Effector memory CD8-positive, alpha-beta T cell (primary cell): ENCODE measurements at regions not wholly inside any gene's neighbourhood (a gene's known extent, or its start where the extent isn't known, plus 50 kb on each side); places are given as distances from the start of the nearest gene placed in this dataset.

ENCODE experiments used
- ATAC-seq: fragments of 150-1000 bp; cut with Tn5 transposase; replicated peaks from 2 replicates; pipeline ENCODE4 v1.10.0; 2021; ENCODE audit warnings: mild to moderate bottlenecking, moderate library complexity
- DNase-seq, 3 experiments: peaks; one replicate each; pipeline ENCODE4 v3.0.0; 2021
- H3K27ac Mint-ChIP-seq, 2 donors: one replicate each; pipeline ENCODE4 v1.8.0; 2022; ENCODE audit warnings: mild to moderate bottlenecking in 2 of 2, mixed read lengths in 2 of 2, moderate library complexity in 2 of 2
- H3K27me3 Mint-ChIP-seq, 2 donors: one replicate each; pipeline ENCODE4 v1.8.0; 2022; ENCODE audit warnings: mixed read lengths in 2 of 2
- H3K36me3 Mint-ChIP-seq: one replicate; pipeline ENCODE4 v1.8.0; 2022; ENCODE audit warnings: mild to moderate bottlenecking, moderate library complexity, mixed read lengths; ENCODE audit not compliant: insufficient read depth
- H3K4me1 Mint-ChIP-seq, 2 donors: one replicate each; pipeline ENCODE4 v1.8.0; 2022; ENCODE audit warnings: low read depth in 2 of 2, mixed read lengths in 2 of 2
- H3K4me3 Mint-ChIP-seq, 2 donors: one replicate each; pipeline ENCODE4 v1.8.0; 2022; ENCODE audit warnings: mild to moderate bottlenecking in 2 of 2, mixed read lengths in 2 of 2, moderate library complexity in 2 of 2
- H3K9me3 Mint-ChIP-seq, 2 donors: one replicate each; pipeline ENCODE4 v1.8.0; 2022; ENCODE audit warnings: mixed read lengths in 2 of 2

DNA sequence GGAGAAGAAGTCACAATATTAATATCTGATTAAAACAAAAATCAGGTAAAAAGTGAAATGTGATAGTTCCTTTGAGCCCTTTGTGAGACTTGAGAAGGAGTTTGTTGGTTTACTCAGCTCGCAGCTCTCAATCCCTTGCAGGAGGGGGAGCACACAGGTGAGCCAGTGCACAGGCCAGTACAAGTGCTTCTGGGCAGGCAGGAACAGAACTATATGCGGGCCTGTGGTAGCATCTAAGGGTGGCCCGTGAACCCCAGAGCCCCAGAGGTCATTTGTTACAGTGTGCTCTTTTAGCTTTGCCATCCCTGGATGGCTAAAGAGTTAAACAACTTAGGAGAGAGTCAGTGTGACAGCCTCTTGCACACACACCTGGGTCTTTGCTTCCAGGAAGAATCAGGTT, 215.3 kb upstream of the EDIL3 start:
- no peaks in the 10 kb centered on the region for H3K36me3 Mint-ChIP-seq
- no peak overlapping the region for H3K27ac Mint-ChIP-seq
- ATAC-seq: no peak
- peaks cover 0 to 11% of the 10 kb centered on the region in 2 donors for H3K9me3 Mint-ChIP-seq
- DNase-seq: no peak
- no peaks in the 10 kb centered on the region for H3K27me3 Mint-ChIP-seq
- H3K4me1 Mint-ChIP-seq: no peaks in the 10 kb centered on the region
- no peak overlapping the region for H3K4me3 Mint-ChIP-seq

DNA sequence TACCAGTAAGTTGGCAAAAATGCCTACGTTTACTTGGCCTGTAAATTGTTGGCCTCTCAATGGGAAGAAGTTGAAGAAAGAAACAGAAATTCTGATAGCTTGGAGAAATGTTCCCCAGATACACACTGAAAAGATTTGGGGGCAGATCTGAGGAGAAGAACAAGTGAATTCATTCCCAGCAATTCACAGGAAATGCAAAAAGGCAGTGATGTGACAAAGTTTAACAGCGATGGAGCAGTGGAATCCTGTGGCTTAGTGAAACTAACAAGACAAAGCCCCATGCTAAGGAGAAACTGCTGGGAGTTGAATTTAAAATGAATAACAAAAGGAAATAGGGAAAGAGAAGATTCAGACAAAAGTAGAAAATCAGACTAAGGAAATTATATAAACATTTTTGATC, 213.2 kb upstream of the EDIL3 start:
- Mint-ChIP-seq H3K36me3 (no peaks in the 10 kb centered on the region), H3K4me1 (no peaks in the 10 kb centered on the region), H3K4me3 (no peak overlapping the region), H3K9me3 (peaks cover 0 to 8% of the 10 kb centered on the region in 2 donors), H3K27ac (no peak overlapping the region), H3K27me3 (no peaks in the 10 kb centered on the region)
- DNase-seq: no peak
- no peak for ATAC-seq

DNA sequence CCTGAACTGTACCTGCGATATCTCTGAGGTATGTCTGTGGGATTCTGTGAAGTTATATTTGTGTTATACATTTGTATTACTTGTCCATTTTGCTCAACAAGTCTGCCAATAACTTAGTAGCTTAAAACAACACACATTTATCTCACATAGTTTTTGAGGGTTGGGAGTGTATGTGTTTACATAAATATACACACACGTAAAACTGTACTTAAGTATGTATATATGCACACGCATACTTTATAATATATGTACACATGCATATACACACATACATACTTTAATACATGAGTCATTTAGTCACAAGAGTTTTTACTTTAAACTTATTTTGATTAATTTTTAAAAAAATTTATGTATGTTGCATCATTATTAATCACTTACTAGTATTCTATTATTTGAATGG, 205.9 kb upstream of the EDIL3 start:
- Mint-ChIP-seq H3K27ac (no peak overlapping the region), H3K4me3 (no peak overlapping the region), H3K27me3 (no peaks in the 10 kb centered on the region), H3K9me3 (peaks cover 0 to 5% of the 10 kb centered on the region in 2 donors), H3K36me3 (no peaks in the 10 kb centered on the region), H3K4me1 (no peaks in the 10 kb centered on the region)
- DNase-seq: no peak
- no peak for ATAC-seq

DNA sequence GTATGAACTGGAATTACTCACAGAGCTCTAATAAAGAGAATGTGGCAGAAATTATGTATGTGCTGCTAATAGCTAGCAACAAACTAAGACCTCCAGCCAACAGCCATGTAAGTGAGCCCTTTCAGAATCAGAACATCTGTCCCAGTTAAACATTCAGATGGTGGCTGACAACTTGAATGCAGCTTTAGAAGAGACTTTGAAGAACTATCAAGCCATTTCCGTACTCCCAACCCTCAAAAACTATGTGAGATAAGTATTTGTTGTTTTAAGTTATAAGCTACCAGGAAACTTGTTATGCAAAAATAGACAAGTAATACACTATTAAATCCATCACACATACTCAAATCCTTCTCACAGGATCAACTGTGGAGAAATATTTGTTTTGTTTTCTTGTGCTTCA, 205.2 kb upstream of the EDIL3 start:
- ATAC-seq: no peak
- Mint-ChIP-seq H3K4me3 (no peak overlapping the region), H3K27me3 (no peaks in the 10 kb centered on the region), H3K9me3 (peaks cover 0 to 5% of the 10 kb centered on the region in 2 donors), H3K27ac (no peak overlapping the region), H3K4me1 (no peaks in the 10 kb centered on the region), H3K36me3 (no peaks in the 10 kb centered on the region)
- DNase-seq: no peak

DNA sequence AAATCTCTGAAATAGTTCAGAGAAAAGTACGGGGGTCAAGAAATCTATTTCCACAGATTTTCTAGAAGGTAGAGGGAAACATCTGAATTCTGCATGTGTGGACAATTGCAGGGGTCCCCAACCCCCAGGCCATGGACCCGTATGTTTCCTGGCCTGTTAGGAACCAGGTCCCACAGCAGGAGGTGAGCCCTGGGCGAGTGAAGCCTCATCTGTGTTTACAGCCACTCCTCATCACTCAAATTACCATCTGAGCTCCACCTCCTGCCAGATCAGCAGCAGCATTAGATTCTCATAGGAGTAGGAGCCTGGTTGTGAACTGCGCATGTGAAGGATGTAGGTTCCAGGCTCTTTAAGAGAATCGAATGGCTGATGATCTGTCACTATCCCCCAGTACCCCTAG, 200.5 kb upstream of the EDIL3 start:
- H3K9me3 Mint-ChIP-seq: peaks cover 0 to 5% of the 10 kb centered on the region in 2 donors
- no peak overlapping the region for H3K27ac Mint-ChIP-seq
- H3K27me3 Mint-ChIP-seq: no peaks in the 10 kb centered on the region
- ATAC-seq: no peak
- no peaks in the 10 kb centered on the region for H3K36me3 Mint-ChIP-seq
- H3K4me1 Mint-ChIP-seq: no peaks in the 10 kb centered on the region
- DNase-seq: no peak
- no peak overlapping the region for H3K4me3 Mint-ChIP-seq

DNA sequence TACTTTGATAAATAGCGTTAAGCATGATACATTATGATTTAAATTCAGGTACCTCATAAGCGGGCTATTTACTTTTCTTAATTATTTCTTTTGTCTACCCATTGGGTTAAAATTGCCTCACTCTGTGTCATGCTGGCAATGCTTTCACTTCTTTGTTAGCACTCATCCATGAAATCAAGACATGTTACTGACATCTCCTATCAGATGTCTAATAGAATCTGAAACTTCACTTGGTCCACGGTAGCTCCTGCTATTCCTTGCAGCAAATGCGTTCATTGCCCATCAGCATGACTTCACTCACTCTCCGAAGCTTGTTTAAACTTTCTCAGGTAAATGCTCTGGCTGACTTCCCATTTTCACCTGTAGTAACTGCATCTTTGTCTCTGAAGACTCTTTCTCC, 193.5 kb upstream of the EDIL3 start:
- H3K27ac Mint-ChIP-seq: no peak overlapping the region
- peaks cover 0 to 4% of the 10 kb centered on the region in 2 donors for H3K9me3 Mint-ChIP-seq
- ATAC-seq (no peak), DNase-seq (no peak)
- no peak overlapping the region for H3K4me3 Mint-ChIP-seq
- no peaks in the 10 kb centered on the region for H3K27me3 Mint-ChIP-seq
- no peaks in the 10 kb centered on the region for H3K4me1 Mint-ChIP-seq
- H3K36me3 Mint-ChIP-seq: no peaks in the 10 kb centered on the region

DNA sequence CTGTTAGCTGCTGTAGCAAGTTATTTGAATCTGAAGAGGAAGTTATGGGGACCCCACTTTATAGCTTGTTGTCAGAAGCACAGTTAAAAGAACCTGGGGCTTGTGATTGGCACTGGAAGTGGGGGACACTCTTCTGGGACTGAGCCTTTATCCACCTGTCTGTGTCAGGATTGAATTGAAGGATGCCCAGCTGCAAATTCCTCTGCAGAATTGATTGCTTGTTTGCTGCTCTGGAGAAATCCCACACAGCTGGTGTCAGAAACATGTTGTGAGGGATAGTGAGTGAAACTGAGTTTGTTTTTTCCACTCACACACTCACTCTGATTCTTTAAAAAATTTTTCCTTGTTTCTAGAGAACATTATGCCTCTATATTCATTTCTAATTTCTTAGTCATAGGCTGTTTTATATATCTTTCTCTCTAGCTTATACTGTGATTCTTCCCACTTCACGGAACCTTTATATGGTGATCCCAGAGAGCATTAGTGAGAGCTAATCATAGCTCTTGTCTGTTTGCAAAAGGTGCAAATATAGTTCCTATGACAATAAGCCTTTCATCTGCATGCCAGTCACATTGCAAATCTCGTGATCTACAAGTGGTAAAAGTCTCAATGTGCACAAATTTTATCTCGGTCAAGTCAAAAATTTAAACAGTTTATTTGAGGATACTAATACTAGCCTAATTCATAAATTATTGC, 188.5 kb upstream of the EDIL3 start:
- no peaks in the 10 kb centered on the region for H3K4me1 Mint-ChIP-seq
- peaks cover 10 to 12% of the 10 kb centered on the region in 2 donors for H3K9me3 Mint-ChIP-seq
- no peak overlapping the region for H3K27ac Mint-ChIP-seq
- H3K4me3 Mint-ChIP-seq: no peak overlapping the region
- H3K27me3 Mint-ChIP-seq: no peaks in the 10 kb centered on the region
- H3K36me3 Mint-ChIP-seq: no peaks in the 10 kb centered on the region
- no peak for ATAC-seq
- no peak for DNase-seq

DNA sequence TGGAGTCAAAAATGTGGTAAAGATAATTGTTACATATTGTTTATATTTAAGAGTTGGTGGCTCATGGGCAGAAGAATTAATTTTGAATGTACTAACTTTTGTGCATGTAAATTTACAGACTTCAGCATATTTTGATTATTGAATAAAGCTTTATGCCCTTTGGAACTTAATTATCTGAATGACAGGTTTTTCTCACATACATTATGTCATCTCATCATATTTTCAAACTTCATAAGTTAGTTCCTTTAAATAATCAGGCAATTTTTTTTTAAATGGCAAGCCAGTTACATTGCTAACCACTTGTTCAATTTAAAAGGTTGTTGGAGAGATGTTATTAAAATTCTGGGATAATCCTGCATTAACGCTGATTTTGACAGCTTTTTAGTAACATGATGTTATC, 184.6 kb upstream of the EDIL3 start:
- H3K4me3 Mint-ChIP-seq: no peak overlapping the region

DNA sequence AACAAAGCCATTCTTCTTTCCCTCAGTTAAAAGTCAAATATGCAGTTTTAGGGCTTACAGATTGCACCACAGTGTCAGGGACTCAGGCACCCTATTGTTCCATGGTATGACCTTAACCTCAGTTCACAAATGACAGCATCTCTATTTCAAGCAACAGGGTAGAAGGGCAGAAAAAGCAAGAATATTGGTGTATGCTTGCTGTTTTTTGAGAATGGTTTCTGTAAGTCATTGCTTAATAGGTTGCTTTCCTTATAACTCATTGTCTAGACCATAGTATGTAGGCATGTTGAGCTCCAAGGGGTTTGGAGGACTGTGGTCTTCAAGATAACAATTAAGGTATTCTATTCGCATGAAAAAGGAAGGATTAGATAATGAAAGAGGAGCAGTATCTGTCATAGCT, 183.5 kb upstream of the EDIL3 start:
- no peaks in the 10 kb centered on the region for H3K36me3 Mint-ChIP-seq
- DNase-seq: no peak
- no peaks in the 10 kb centered on the region for H3K4me1 Mint-ChIP-seq
- no peaks in the 10 kb centered on the region for H3K27me3 Mint-ChIP-seq
- no peak overlapping the region for H3K27ac Mint-ChIP-seq
- H3K9me3 Mint-ChIP-seq: peaks cover 8 to 18% of the 10 kb centered on the region in 2 donors
- H3K4me3 Mint-ChIP-seq: no peak overlapping the region
- no peak for ATAC-seq

More for the DNA sequence above, 184.6 kb upstream of the EDIL3 start:
- Mint-ChIP-seq H3K9me3 (peaks cover 8 to 18% of the 10 kb centered on the region in 2 donors), H3K4me1 (no peaks in the 10 kb centered on the region), H3K36me3 (no peaks in the 10 kb centered on the region), H3K27ac (no peak overlapping the region), H3K27me3 (no peaks in the 10 kb centered on the region)
- DNase-seq (no peak), ATAC-seq (no peak)

DNA sequence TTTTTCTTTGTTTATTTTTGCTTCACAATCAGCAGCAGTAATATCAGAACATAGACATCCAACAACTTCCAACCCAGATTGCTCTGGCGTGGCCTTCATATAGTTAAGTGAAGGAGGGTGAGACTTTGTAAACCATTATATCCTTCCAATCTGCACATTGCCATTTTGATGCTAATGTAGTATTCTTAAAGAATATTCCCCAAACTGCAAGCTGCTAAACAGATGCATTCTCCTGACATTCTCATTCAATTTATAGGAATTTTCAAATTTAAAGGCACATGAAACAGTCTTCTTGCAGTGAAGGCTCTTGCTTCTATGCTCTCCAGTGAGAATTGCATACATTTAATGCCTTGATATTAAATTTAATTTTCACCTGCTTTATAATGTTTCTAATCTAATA, 181.2 kb upstream of the EDIL3 start:
- DNase-seq: no peak
- no peak for ATAC-seq
- no peaks in the 10 kb centered on the region for H3K27me3 Mint-ChIP-seq
- H3K9me3 Mint-ChIP-seq: peaks cover 8 to 18% of the 10 kb centered on the region in 2 donors
- no peak overlapping the region for H3K4me3 Mint-ChIP-seq
- no peaks in the 10 kb centered on the region for H3K36me3 Mint-ChIP-seq
- no peaks in the 10 kb centered on the region for H3K4me1 Mint-ChIP-seq
- no peak overlapping the region for H3K27ac Mint-ChIP-seq

DNA sequence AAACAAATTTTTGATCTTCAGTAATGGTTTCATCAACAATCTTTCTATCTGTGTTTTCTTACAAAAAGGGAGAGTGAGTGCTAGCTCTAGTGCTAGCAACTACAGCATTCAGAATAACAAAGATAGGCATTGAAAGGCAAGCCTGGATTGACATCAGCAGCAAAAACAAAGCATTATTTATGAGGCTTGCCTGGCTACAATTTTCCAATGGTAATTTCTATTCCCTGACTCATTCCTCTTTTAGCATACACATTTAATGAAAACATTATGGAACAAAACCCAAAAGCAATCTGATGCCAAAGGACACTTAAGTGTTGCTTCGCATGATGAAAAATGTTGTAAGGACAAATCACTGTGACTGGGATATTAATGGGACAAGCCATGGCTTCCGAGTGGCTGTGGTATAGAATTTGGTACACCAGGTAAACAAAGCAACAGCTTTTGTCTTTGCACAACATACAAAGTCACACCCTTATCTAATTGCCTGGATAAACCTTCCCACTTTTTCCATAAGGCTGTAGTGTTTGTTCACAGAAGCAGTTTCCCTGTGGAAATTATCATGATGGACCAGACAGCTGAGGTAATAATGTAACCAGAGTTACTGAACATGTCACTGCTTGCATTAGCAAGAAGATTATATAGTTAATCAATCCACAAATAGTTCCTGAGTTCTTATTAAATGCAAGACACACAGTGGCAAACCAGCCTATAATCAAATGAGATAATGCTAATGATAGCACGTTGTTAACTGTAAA, 179.8 kb upstream of the EDIL3 start:
- Mint-ChIP-seq H3K4me3 (no peak overlapping the region), H3K36me3 (no peaks in the 10 kb centered on the region), H3K9me3 (peaks cover 3 to 7% of the 10 kb centered on the region in 2 donors), H3K27me3 (no peaks in the 10 kb centered on the region), H3K27ac (no peak overlapping the region), H3K4me1 (no peaks in the 10 kb centered on the region)
- ATAC-seq (no peak), DNase-seq (no peak)

DNA sequence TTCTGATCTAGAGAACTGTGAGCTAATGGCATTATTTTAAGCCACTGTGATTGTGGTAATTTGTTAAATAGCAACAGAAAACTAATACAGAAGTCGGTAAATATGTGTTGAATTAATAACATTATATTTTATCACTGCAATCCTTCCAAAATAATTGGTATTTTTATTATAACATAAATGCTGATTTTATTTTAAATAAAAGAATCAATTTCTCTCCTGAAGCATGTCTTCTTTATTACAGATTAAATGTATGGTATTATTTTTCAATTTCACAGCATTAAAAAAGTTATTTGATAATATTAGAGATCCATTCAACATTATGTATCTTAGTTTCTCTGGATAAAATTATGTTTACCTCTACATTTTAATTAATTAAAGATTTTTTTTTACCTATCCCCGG, 165.5 kb upstream of the EDIL3 start:
- no peak for DNase-seq
- Mint-ChIP-seq H3K4me3 (no peak overlapping the region), H3K9me3 (peaks cover 10 to 16% of the 10 kb centered on the region in 2 donors), H3K4me1 (no peaks in the 10 kb centered on the region), H3K27me3 (no peaks in the 10 kb centered on the region), H3K36me3 (no peaks in the 10 kb centered on the region), H3K27ac (no peak overlapping the region)
- no peak for ATAC-seq

DNA sequence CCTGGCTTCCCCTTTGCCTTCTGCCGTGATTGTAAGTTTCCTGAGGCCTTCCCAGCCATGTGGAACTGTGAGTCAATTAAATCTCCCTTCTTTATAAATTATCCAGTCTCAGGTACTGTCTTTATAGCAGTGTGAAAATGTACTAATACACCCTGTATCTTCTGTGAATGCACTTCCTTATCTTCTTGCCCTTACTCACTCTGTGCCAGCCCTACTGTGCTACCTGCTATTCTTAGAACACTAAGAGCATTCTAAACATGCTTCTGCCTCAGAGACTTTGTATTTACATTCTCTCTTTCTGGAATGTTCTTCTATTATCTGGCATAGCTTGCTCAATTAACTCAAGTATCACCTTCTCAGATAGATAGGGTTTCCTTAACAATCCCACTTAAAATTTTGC, 164.4 kb upstream of the EDIL3 start:
- H3K36me3 Mint-ChIP-seq: no peaks in the 10 kb centered on the region
- ATAC-seq (no peak), DNase-seq (no peak)
- H3K4me3 Mint-ChIP-seq: no peak overlapping the region
- H3K9me3 Mint-ChIP-seq: peaks cover 6 to 8% of the 10 kb centered on the region in 2 donors
- no peak overlapping the region for H3K27ac Mint-ChIP-seq
- no peaks in the 10 kb centered on the region for H3K27me3 Mint-ChIP-seq
- H3K4me1 Mint-ChIP-seq: no peaks in the 10 kb centered on the region

DNA sequence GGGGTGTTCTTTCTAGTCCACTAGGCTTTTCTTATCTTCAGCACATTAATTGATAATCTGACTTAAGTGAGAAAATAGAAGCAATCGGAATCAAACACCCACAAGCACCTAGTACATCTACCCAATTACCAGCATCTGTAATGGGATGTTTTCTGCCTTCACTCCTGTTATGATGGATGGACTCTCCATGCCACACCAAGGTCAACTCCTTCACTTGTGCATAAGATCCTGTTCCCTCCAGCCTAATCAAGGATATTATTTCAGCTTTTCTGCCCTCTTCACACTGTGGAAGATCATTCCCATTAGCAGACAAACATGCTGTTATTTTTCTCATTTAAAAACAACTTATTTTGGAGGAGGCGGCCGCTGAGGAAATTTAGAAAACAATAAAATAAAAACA, 162.0 kb upstream of the EDIL3 start:
- no peaks in the 10 kb centered on the region for H3K4me1 Mint-ChIP-seq
- ATAC-seq (no peak), DNase-seq (no peak)
- H3K9me3 Mint-ChIP-seq: peaks cover 8 to 20% of the 10 kb centered on the region in 2 donors
- H3K36me3 Mint-ChIP-seq: no peaks in the 10 kb centered on the region
- no peak overlapping the region for H3K4me3 Mint-ChIP-seq
- H3K27ac Mint-ChIP-seq: no peak overlapping the region
- H3K27me3 Mint-ChIP-seq: no peaks in the 10 kb centered on the region
